HG02678 (cell line): ENCODE measurements at regions not wholly inside any gene's neighbourhood (a gene's known extent, or its start where the extent isn't known, plus 50 kb on each side); places are given as distances from the start of the nearest gene placed in this dataset.
"Not testable (repeated sequence)": the region's sequence is repeated elsewhere in the genome, so short reads cannot be mapped to it uniquely, and the experiment has no call there.

Experiments
- ATAC-seq: cut with Tn5 transposase; IDR thresholded peaks from one replicate; pipeline ENCODE4 v1.9.1; 2021; ENCODE audit warnings: mild to moderate bottlenecking, moderate library complexity; ENCODE audit not compliant: unreplicated experiment

DNA sequence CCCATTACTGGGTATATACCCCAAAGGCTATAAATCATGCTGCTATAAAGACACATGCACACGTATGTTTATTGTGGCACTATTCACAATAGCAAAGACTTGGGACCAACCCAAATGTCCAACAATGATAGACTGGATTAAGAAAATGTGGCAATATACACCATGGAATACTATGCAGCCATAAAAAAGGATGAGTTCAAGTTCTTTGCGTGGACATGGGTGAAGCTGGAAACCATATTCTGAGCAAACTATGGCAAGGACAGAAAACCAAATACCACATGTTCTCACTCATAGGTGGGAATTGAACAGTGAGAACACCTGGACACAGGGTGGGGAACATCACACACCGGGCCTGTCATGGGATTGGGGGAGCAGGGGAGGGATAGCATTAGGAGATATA lies 54.4 kb upstream of the MUCL1 start:
- ATAC-seq: not testable (repeated sequence)

DNA sequence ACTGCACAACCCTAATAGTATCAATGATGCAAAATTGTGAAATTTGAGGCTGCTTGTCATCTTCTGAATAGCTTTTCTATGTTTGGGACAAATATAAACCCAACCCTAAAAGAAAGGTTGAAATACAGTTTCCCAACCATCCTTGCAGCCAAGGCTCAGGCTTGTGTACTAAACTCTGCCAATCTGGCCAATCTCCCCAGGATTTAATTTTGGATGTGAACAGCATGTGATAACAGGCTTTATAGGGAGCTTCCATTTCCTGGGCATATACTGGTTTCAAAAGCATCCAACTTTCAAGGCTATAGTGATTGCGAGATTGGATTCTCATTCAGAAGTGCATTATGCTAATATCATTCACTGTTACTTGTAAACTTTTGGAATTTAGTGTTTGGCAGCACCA lies 55.7 kb upstream of the MUCL1 start:
- ATAC-seq: no peak

DNA sequence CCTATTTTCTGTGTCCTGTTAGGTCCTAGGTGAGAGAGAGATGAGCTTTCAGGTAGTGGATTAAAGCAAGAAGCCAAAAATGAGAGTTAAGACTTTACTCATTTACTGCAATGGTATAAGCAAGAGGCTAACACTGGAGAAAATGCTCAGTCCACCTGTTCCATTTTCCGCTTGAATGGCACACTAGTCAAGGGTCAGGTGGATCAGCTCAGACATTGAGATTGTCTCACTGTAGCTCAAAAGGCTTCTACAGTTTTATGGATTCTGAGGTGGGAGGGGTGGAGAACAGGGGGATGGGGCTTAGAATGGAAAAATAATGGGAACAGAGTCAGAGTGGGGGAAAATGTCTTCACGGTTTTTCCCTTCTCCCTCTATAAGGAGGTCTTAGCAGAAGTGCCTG lies 57.3 kb upstream of the MUCL1 start:
- no peak for ATAC-seq

DNA sequence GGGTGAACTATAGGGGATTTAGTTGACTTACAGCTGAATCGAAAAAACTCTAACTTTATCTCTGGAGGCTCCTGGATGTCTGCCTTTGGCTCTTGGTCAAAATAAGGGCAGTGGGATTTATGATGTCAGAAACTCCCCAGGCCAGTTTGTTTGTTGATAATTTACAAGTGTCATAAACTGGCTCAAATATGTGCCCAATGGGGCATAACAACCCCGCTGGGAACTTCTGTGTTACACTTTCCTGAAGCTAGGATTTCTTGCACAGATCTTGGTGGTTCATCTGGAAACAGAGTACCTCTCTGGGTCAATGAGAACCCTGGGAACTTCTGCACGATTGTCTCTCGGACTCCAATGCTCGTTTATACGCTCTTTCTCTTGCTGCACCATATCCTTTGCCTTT lies 58.7 kb upstream of the MUCL1 start:
- no peak for ATAC-seq

DNA sequence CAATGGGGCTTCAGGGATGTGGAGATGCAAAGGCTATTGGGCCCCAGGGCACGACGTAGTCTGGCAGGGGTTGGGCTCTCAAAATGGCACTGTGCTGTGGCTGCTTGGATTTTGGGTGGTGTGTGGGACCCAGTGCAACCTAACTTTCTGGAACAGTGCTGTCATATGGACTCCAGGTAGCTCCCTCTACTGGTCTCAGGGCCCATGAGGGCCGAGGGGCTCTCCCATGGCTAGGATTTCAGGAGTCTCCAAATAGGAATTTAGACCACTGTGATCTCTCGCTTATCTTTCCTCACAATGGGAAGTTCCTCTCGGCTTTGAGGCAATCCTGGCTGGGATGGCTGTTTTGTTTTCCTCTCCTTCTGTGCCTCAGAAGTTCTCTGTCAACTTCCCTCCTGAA lies 68.2 kb upstream of the MUCL1 start:
- no peak for ATAC-seq

DNA sequence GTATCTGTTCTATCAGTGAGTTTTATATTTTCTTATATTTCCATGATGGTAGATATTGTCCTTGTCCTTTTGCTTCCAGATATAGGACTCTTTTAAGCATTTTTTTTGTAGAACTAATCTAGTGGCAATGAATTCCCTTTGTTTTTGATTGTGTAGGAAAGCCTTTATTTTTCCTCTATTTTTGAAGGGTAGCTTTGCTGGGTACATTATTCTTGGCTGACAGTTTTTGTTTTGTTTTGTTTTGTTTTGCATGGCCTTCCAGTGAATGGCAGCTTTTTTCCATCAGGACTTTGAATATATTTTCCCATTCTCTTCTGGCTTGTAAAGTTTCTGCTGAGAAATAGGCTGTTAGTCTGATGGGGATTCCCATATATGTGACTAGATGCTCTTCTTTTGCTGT lies 70.2 kb upstream of the MUCL1 start:
- no peak for ATAC-seq

DNA sequence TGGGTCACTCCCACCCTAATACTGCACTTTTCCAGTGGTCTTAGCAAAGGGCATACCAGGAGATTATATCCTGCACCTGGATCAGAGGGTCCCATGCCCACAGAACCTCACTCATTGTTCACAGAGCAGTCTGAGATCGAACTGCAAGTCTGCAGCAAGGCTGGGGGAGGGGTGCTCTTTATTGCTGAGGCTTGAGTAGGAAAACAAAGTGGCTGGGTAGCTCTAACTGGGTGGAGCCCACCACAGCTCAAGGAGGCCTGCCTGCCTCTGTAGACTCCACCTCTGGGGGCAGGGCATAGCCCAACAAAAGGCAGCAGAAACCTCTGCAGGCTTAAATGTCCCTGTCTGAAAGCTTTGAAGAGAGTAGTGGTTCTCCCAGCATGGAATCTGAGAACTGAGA lies 77.3 kb upstream of the MUCL1 start:
- ATAC-seq: not testable (repeated sequence)

DNA sequence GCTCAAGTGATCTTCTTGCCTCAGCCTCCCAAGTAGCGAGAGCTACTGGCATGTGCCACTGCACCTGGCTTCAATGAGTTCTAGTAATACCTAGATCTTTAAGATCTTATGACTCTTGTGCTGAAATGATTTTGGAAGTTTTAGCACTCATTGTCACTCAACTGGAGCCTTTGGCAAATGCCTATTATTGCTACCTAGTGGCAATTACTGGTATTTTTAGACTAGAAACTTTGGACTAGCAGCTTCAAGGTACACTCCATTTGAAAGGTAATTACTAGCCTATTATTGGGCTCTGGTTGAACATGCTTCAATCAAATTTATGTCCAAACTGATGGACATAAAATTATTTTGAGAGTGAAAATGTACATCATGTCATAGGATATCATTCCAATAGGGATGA lies 80.7 kb upstream of the MUCL1 start:
- no peak for ATAC-seq

DNA sequence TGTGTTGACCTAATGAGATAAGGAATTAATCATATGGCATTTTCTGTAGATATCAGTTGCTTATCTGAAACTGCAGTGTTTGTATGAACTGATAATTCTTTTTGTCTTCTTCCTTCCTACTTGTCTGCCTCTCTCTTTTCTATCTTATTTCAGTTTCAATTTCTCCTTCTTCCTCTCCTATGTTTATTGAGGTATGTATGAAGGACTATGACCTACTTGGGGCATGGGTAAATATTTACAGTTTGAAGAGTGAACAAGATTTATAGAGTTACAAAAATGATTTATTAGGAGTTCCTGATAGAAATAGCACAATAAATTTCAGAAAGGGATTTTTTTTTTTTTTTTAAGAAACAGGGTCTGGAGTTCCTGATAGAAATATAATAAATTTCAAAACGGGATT lies 88.7 kb upstream of the MUCL1 start:
- ATAC-seq: no peak

DNA sequence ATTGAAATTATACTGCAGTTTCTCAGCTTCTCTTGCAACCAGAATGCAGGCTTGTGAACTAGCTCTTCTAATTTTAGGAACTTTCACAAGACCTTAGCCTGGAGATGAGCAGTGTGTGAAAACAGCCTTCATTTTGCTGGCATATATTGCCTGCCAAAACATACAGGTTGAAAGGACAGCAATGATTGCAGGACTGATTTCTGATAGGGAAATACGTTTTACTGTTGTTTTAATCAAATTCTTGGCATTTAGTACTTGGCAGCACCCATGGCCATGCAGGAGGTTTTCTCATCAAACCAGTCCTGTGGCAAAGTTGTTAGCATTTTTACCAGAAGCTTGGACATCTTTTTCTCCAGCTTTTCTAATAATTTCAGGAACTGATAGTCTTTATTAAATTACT lies 91.9 kb upstream of the MUCL1 start:
- no peak for ATAC-seq

DNA sequence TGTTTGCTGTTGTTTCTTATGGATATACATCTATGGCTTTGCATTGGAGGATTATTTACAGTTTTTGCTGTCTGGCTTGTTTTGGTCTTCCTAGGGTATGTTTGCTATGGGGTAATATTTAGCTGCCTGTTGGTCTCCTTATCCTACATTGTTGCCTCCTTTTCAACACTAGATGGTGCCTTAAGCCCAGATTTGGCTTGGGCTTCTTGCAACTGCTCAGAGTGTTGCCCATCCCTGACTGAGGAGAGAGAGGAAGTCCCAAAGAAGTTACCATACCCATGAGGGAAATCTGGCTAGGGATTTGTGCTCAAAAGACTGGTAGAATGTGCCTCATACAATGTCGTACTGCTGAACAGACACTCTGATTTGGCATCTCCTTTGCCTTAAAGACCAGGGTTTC lies 94.6 kb upstream of the MUCL1 start:
- ATAC-seq: no peak

DNA sequence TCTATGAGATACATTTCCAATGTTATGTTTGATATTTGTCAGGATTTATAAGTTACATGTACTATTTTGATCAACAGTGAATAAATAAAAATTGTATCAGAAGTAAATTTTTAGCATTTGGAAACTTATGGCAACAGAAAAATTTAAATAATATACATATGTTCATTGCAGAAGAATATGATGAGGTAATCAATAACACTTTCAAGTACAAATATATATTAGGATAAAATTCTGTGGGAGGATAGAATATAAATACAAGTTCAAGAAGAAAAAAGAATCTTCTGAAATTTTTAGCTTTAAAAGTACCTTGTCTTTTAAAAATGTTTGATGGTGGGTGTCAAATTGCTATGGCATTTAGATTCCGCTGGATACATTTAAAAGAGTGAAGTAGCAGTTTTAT lies 102.8 kb upstream of the MUCL1 start:
- no peak for ATAC-seq

DNA sequence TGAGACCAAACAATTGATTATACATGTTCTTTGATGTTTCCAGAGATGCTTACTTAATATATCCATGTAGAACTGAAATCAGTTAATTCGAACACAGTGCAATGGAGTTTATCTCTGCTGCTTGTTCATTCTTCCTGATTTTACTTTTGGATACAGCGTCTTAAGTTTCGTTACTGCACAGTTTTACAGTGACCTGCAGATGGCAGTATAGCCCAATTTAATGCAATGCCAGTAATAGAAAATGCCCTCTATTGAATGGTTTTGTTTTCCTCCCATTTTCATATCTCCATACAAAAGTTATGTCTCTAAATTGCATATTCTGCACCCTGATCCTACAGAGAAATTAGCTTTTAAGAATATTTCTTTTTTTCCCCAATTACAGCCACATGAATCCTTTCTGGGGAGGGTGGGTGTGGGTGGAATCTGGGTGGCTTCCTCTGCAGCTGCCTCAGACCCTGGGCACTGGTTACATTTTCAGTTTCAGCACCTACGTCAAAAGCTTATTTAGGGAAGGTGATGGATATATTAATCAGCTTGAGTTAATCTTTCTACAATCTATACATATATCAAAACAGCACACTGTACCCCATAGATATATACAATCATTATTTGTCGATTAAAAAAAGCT lies 101.1 kb upstream of the DCD start:
- ATAC-seq: peak; percentile 59

DNA sequence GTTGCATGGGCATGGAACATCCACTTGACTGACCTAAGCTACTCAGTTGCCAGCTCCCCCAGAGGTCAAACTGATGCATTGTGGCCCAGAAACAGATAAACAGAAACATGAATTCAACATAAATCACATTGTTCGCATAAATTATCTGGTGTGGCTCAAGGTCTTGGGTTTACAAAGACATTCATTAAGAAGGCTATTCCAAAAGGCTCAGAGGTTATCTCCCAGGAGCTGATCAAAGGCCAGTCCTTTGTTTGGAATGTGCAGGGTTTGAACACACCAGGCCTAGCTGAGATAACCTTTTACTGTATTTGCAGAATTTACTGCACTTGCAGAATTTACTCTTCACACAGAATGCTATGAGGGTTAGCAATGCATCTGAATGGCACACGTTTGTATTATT lies 96.4 kb upstream of the DCD start:
- ATAC-seq: no peak

DNA sequence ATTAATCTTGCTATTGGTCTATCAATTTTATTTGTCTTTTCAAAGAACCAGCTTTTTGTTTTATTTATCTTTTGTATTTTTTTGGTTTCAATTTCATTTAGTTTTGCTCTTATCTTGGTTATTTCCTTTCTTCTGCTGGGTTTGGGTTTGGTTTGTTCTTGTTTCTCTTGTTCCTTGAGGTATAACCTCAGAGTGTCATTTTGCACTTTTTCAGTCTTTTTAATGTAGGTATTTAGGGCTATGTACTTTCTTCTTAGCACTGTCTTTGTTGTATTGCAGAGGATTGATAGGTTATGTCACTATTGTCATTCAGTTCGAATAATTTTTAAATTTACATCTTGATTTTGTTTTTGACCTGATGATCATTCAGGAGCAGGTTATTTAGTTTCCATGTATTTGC lies 92.7 kb upstream of the DCD start:
- no peak for ATAC-seq

DNA sequence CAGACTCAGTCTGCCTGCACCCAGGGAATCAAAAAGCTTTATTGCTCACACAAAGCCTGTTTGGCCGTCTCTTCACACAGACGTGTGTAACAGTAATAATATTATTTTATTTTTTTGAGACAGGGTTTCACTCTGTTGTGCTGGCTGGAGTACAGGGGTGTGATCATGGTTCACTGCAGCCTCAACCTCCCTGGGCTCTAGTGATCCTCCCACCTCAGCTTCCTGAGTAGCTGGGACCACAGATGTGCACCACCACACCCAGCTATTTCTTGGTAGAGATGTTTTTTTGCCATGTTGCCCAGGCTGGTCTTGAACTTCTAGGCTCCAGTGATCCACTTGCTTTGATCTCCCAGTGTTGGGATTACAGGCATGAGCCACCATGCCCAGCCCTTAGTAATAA lies 88.4 kb upstream of the DCD start:
- no peak for ATAC-seq

DNA sequence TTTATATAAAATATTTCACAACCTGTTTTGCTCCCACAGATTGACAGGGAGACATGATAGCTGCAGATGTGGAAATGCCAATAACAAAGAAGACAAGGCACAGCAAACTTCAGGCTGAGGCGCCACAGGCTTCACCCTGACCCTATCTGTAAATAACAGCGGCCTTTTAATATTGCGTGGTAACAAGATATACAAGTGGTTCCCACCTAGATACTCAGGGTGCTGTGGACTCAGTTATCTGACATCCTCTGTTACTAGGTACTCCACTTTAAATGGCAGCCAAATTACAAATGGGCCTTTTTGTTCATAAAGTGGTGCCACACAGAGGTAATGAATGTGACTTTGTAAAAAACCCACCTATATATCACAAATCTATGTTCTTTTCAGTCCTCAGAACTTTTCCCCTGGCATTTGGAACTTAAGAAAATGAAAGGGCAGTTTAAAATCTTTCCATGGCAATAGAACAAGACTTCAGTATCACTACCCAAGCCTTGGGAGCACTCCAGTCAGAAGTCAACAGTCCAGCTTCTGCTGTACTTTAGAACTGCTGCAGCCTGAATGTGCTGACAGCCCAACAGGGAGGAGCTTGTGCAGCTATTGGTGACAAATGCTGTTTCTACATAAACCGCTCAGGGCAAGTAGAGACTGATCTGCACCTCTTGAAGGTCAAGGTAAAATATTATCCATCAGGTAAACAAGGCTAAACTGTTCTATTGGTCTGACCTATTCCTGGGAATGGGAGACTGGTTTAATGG lies 86.2 kb upstream of the DCD start:
- ATAC-seq: no peak

DNA sequence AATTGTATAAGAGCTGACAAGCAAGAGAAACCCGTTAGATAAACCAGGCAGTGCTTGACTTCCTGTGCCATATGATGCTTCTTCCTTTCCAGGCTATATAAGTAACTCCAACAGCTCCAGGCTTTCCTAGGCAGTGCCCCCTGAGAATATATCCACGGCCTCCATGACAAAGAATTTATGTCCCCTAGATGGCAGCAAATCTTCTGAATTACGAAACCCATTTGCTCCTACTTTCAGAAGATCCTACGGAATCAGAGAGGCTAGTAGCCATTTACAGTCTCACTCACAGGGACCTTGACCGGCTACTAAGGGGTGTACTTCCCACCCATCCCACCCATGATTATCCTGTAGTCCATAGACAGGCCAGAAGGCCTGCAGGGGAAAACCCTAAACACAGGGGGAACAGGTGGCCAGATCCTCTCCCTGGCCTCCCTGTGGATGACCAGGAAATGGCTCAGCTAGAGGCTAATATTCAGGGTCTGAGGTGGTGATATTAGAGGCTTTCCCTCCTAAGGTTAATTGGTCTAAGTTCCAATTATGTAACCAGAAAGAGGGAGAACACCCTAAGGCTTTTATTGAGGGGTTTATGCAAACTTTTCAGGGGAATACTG lies 77.2 kb upstream of the DCD start:
- ATAC-seq: no peak

DNA sequence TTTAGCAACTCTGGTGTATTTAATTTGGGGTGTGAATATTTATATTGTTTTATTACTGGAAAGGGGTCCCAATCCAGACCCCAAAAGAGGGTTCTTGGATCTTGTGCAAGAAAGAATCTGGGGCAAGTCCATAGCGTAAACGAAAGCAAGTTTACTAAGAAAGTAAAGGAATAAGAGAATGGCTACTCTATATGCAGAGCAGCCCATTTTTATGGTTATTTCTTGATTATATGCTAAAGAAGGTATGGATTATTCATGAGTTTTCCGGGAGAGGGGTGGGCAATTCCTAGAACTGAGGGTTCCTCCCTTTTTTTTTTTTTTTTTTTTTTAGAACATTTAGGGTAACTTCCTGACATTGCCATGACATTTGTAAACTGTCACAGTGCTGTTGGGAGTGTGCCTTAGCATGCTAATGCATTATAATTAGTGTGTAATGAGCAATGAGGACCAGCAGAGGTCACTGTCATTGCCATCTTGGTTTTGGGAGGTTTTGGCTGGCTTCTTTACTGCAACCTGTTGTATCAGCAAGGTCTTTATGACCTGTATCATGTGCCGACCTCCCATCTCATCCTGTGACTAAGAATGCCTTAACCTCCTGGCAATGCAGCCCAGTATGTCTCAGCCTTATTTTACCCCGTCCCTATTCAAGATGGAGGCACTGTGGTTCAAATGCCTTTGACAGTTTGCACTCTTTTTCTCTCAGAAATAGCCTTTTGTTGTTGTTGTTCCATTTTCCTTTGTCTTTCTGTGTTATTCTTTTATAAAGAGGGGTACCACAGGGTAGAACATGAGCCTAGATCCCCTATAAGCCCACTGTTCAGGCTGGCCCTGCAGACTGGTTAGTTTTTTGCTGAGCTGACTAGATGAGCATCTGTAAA lies 75.5 kb upstream of the DCD start:
- peak; percentile 62 for ATAC-seq

DNA sequence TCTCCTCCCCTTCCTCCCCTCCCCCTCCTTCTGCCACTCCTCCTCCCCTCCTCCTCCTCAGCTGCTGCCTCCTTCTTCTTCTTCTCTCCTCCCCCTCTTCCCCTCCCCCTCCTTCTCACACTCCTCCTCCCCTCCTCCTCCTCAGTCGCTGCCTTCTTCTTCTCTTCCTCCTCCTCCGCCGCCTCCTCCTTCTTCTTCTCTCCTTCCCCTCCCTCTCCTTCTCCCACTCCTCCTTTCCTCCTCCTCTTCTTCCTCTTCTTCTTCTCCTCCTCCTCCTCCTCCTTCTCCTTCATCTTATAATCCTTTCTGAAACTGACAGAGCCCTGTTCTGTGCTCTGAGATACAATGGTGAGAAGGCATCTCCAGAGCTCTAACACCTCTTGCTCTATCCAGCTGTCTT lies 73.1 kb upstream of the DCD start:
- no peak for ATAC-seq

DNA sequence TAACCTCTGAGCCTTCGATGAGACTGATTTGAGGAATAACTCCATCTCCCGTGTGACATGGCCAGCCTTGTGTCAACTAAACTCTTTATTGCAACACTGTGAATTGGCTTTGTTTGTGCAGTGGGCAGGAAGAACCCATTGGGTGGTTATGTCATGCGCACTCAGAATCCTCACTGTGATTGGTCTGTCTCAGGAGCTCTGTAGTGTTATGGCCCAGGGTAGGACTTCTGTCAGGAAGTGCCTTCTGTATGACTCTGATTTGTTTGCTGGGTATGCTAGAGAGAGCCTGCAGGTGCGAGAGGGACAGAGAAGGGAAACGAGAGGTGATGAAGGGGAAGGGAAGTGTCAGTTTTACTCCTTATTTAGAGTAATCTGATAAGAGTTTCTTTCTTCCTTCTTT lies 71.5 kb upstream of the DCD start:
- ATAC-seq: no peak

DNA sequence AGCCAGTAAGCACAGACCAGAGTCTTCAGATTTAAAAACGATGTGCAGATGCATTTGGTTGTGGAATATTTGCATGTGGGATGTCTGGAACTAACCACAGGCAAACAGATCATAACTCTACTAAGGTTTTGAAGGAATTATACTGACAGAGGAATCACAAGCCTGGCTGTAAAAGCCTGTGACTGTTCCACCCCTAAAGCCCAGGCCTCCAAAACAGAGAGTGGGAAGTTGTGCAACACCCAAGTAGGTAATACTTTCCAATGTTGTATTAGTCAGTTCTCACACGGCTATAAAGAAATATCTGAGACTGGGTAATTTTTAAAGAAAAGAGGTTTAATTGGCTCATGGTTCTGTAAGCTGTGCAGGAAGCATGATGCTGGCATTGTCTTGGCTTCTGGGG lies 68.1 kb upstream of the DCD start:
- no peak for ATAC-seq
